GM23248 (cell line): ENCODE measurements at regions not wholly inside any gene's neighbourhood (a gene's known extent, or its start where the extent isn't known, plus 50 kb on each side); places are given as distances from the start of the nearest gene placed in this dataset.

Experiments
- EZH2 ChIP-seq: fragments of 200-600 bp; sonication (generic); IDR thresholded peaks from 2 replicates; pipeline ENCODE4 v1.6.1; 2018; ENCODE audit warnings: antibody characterized with exemption, mild to moderate bottlenecking; ENCODE audit not compliant: insufficient read depth, poor library complexity, severe bottlenecking
- EZH2phosphoT487 ChIP-seq: fragments of 200-600 bp; sonication (generic); IDR thresholded peaks from 2 replicates; pipeline ENCODE4 v1.6.1; 2018; ENCODE audit warnings: antibody characterized with exemption, moderate library complexity, mild to moderate bottlenecking, low read depth; ENCODE audit not compliant: insufficient read depth

DNA sequence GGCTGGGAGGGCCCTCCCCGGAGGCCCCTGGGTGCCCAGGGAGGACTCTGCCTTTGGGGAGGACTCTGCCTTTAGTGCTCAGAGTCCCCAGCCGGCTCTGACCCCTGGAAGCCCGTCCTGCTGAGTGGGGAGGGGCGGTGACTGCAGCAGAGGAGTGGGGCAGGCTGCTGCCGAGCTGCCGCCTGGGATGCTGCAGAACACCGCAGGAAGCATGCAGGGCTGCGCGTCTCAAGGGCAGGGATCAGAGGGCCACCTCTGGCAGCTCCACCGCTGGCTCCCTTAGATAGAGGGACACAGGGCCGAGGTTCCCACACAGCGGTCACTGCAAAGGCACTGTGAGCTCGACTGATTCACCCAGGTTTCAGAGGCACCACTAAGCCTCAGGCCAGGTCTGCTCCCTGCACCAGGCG, 82.2 kb upstream of the GATA5 start:
- no peak for TF ChIP-seq EZH2
- TF ChIP-seq EZH2phosphoT487: no peak
